PC-3 (cell line): ENCODE measurements at regions not wholly inside any gene's neighbourhood (a gene's known extent, or its start where the extent isn't known, plus 50 kb on each side); places are given as distances from the start of the nearest gene placed in this dataset.

Source experiments
- EZH2 ChIP-seq: fragments of 300-600 bp; sonication (generic); IDR thresholded peaks from one replicate; pipeline ENCODE4 v1.6.1; 2017; ENCODE audit warnings: antibody characterized with exemption, mild to moderate bottlenecking, low read length; ENCODE audit not compliant: unreplicated experiment
- EZH2phosphoT487 ChIP-seq: fragments of 300-600 bp; sonication (generic); IDR thresholded peaks from 2 replicates; pipeline ENCODE4 v1.6.1; 2018; ENCODE audit warnings: mild to moderate bottlenecking, antibody characterized with exemption, low read length, borderline replicate concordance
- TF ChIP-seq, protein P1 (sequence below): fragments of 300-600 bp; sonication (generic); conservative IDR thresholded peaks from 2 replicates; pipeline ENCODE4 v1.5.1; 2017; ENCODE audit warnings: antibody characterized with exemption, low read depth, mild to moderate bottlenecking, low read length

- TF ChIP-seq, protein P1, sequence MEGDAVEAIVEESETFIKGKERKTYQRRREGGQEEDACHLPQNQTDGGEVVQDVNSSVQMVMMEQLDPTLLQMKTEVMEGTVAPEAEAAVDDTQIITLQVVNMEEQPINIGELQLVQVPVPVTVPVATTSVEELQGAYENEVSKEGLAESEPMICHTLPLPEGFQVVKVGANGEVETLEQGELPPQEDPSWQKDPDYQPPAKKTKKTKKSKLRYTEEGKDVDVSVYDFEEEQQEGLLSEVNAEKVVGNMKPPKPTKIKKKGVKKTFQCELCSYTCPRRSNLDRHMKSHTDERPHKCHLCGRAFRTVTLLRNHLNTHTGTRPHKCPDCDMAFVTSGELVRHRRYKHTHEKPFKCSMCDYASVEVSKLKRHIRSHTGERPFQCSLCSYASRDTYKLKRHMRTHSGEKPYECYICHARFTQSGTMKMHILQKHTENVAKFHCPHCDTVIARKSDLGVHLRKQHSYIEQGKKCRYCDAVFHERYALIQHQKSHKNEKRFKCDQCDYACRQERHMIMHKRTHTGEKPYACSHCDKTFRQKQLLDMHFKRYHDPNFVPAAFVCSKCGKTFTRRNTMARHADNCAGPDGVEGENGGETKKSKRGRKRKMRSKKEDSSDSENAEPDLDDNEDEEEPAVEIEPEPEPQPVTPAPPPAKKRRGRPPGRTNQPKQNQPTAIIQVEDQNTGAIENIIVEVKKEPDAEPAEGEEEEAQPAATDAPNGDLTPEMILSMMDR, result no peak
- TF ChIP-seq EZH2 (no peak), EZH2phosphoT487 (no peak)
Measured at GRCh38 chr9:116030517-116030916, 123.1 kb upstream of the PAPPA start.
